ENCODE measurements at regions not wholly inside any gene's neighbourhood (a gene's known extent, or its start where the extent isn't known, plus 50 kb on each side); places are given as distances from the start of the nearest gene placed in this dataset.

DNA sequence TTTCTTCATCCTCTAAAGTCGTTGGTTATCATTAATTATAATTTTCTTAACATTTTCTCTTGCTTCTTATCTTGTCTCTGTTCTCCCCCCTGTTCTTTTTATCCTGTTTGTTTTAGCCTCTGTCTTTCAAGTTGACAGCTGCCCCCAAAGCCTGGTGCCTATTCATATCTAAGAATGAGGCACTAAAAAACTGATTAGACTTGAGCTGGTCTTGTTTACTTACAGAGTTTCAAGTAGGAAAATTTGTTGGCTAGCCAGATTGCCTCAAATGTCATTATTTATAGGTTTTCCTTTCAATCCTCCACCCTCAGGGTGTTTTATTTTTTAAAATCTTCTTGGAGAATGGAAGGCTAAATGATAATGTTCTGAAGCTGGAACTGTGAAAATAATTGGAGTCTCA, 236.0 kb downstream of the UTP18 start:
- H3K27me3 ChIP-seq (ENCODE audit: low read depth, low read length): no peaks in the 10 kb centered on the region
- H3K36me3 ChIP-seq (ENCODE audit: control insufficient read depth in 1 of 2, insufficient read depth in 2 of 2, low read length in 2 of 2): no peaks in the 10 kb centered on the region
- H3K9me3 ChIP-seq (ENCODE audit: control insufficient read depth in 1 of 2, low read length in 2 of 2): no peaks in the 10 kb centered on the region
- no peak overlapping the region for H3K27ac ChIP-seq (ENCODE audit: low read length)
- H3K4me3 ChIP-seq (ENCODE audit: low read depth in 1 of 2, low read length in 2 of 2): no peak overlapping the region
- no peaks in the 10 kb centered on the region for H3K4me1 ChIP-seq (ENCODE audit: control insufficient read depth in 1 of 2, insufficient read depth in 2 of 2, low read length in 2 of 2)

DNA sequence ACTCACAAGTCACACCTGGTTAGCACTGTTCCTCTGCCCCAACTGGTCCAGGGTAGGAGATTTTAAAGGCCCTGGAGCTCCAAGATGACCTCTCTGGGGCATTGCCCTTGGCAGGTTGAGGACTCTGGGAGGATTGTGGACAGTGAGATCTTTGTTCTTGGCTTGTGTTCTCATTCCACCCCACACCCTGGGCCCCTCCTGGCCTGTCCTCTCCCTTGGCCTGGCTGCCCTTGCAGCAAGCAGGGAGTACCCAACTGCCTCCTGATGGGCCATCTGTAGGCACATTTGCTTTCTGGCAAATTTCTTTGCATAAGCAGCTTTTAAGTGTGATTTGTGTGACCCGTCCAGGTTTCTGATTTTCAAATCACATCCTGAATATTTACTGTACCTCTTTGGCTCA, 239.6 kb downstream of the UTP18 start:
- H3K4me3 ChIP-seq (ENCODE audit: low read depth in 1 of 2, low read length in 2 of 2): no peak overlapping the region
- H3K27me3 ChIP-seq (ENCODE audit: low read depth, low read length): no peaks in the 10 kb centered on the region
- H3K9me3 ChIP-seq (ENCODE audit: control insufficient read depth in 1 of 2, low read length in 2 of 2): no peaks in the 10 kb centered on the region
- H3K27ac ChIP-seq (ENCODE audit: low read length): no peak overlapping the region
- no peaks in the 10 kb centered on the region for H3K4me1 ChIP-seq (ENCODE audit: control insufficient read depth in 1 of 2, insufficient read depth in 2 of 2, low read length in 2 of 2)
- no peaks in the 10 kb centered on the region for H3K36me3 ChIP-seq (ENCODE audit: control insufficient read depth in 1 of 2, insufficient read depth in 2 of 2, low read length in 2 of 2)

GRCh38 chr17:51500454-51500853, 240.1 kb downstream of the UTP18 start:
- H3K4me1 ChIP-seq (ENCODE audit: control insufficient read depth in 1 of 2, insufficient read depth in 2 of 2, low read length in 2 of 2): no peaks in the 10 kb centered on the region
- no peak overlapping the region for H3K27ac ChIP-seq (ENCODE audit: low read length)
- H3K27me3 ChIP-seq (ENCODE audit: low read depth, low read length): no peaks in the 10 kb centered on the region
- H3K9me3 ChIP-seq (ENCODE audit: control insufficient read depth in 1 of 2, low read length in 2 of 2): no peaks in the 10 kb centered on the region
- H3K36me3 ChIP-seq (ENCODE audit: control insufficient read depth in 1 of 2, insufficient read depth in 2 of 2, low read length in 2 of 2): no peaks in the 10 kb centered on the region
- H3K4me3 ChIP-seq (ENCODE audit: low read depth in 1 of 2, low read length in 2 of 2): no peak overlapping the region

- Histone ChIP-seq H3K27me3 (ENCODE audit: low read depth, low read length) (no peaks in the 10 kb centered on the region), H3K36me3 (ENCODE audit: control insufficient read depth in 1 of 2, insufficient read depth in 2 of 2, low read length in 2 of 2) (no peaks in the 10 kb centered on the region), H3K27ac (ENCODE audit: low read length) (no peak overlapping the region), H3K4me1 (ENCODE audit: control insufficient read depth in 1 of 2, insufficient read depth in 2 of 2, low read length in 2 of 2) (no peaks in the 10 kb centered on the region), H3K4me3 (ENCODE audit: low read depth in 1 of 2, low read length in 2 of 2) (no peak overlapping the region), H3K9me3 (ENCODE audit: control insufficient read depth in 1 of 2, low read length in 2 of 2) (no peaks in the 10 kb centered on the region)
These were observed 245.1 kb downstream of the UTP18 start for GRCh38 chr17:51505450-51505849.

DNA sequence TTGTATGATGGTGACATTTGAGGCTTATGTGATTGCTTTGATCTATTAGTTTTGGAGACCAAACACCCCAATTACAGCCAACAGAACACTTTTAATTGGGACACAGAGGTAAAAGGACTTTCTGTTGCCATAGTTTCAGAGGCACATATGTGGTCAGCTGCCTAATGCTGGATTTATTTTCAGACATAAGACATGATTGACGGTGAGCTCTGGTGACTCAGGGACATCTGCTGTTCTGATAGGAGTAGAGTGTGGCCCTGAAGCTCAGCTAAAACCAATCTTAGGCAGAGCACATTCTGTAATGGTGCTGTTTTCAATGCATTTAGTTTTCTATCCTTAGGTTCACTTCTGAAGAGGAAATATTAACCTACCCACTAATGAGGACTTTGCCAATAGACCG, 247.1 kb downstream of the UTP18 start:
- Histone ChIP-seq H3K9me3 (ENCODE audit: control insufficient read depth in 1 of 2, low read length in 2 of 2) (no peaks in the 10 kb centered on the region), H3K4me1 (ENCODE audit: control insufficient read depth in 1 of 2, insufficient read depth in 2 of 2, low read length in 2 of 2) (no peaks in the 10 kb centered on the region), H3K36me3 (ENCODE audit: control insufficient read depth in 1 of 2, insufficient read depth in 2 of 2, low read length in 2 of 2) (no peaks in the 10 kb centered on the region), H3K27me3 (ENCODE audit: low read depth, low read length) (no peaks in the 10 kb centered on the region), H3K4me3 (ENCODE audit: low read depth in 1 of 2, low read length in 2 of 2) (no peak overlapping the region), H3K27ac (ENCODE audit: low read length) (no peak overlapping the region)

DNA sequence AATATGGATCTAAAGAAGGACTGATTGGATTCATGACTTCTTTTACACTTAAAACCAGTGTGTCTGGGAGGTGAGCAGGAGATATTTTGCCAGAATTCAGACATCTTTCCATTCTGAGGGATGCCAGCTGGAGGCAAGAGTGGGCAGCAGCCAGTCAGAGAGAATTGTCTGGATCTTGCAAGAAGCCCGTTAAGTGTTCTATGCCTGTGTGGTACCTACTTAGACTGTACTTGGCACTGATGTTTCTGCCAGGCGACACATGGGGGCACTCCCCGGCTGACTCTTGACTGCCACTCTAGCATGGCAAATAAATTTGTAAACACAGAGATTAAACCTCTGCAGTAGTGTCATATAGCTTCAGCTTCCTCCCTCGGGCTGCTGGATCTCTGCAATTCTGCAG, 247.7 kb downstream of the UTP18 start:
- H3K9me3 ChIP-seq (ENCODE audit: control insufficient read depth in 1 of 2, low read length in 2 of 2): no peaks in the 10 kb centered on the region
- H3K36me3 ChIP-seq (ENCODE audit: control insufficient read depth in 1 of 2, insufficient read depth in 2 of 2, low read length in 2 of 2): no peaks in the 10 kb centered on the region
- no peaks in the 10 kb centered on the region for H3K27me3 ChIP-seq (ENCODE audit: low read depth, low read length)

DNA sequence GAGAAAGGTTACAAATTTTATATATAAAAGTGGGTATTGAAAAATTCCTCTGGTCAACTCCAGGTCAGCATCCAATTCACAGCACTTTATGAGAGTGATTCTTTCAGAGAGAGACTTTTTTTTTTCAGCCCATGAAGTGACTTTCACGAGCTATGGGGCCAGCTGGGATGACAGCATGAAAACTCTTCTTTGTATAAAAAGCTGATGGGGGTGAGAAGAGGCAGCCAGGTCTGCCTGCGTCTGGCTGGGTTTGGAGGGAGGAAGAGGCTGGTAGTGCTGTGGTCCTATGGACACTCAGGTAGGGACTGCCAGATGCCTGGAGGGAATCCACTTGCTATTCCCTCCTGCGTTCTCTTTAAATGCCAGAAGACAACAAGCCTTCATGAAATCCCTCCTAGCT, 250.6 kb downstream of the UTP18 start:
- H3K27ac ChIP-seq (ENCODE audit: low read length): no peak overlapping the region
- no peaks in the 10 kb centered on the region for H3K4me1 ChIP-seq (ENCODE audit: control insufficient read depth in 1 of 2, insufficient read depth in 2 of 2, low read length in 2 of 2)
- no peaks in the 10 kb centered on the region for H3K36me3 ChIP-seq (ENCODE audit: control insufficient read depth in 1 of 2, insufficient read depth in 2 of 2, low read length in 2 of 2)
- no peaks in the 10 kb centered on the region for H3K9me3 ChIP-seq (ENCODE audit: control insufficient read depth in 1 of 2, low read length in 2 of 2)
- H3K27me3 ChIP-seq (ENCODE audit: low read depth, low read length): no peaks in the 10 kb centered on the region
- H3K4me3 ChIP-seq (ENCODE audit: low read depth in 1 of 2, low read length in 2 of 2): no peak overlapping the region

More for the DNA sequence above, 247.7 kb downstream of the UTP18 start:
- no peaks in the 10 kb centered on the region for H3K4me1 ChIP-seq (ENCODE audit: control insufficient read depth in 1 of 2, insufficient read depth in 2 of 2, low read length in 2 of 2)
- H3K27ac ChIP-seq (ENCODE audit: low read length): no peak overlapping the region
- no peak overlapping the region for H3K4me3 ChIP-seq (ENCODE audit: low read depth in 1 of 2, low read length in 2 of 2)

DNA sequence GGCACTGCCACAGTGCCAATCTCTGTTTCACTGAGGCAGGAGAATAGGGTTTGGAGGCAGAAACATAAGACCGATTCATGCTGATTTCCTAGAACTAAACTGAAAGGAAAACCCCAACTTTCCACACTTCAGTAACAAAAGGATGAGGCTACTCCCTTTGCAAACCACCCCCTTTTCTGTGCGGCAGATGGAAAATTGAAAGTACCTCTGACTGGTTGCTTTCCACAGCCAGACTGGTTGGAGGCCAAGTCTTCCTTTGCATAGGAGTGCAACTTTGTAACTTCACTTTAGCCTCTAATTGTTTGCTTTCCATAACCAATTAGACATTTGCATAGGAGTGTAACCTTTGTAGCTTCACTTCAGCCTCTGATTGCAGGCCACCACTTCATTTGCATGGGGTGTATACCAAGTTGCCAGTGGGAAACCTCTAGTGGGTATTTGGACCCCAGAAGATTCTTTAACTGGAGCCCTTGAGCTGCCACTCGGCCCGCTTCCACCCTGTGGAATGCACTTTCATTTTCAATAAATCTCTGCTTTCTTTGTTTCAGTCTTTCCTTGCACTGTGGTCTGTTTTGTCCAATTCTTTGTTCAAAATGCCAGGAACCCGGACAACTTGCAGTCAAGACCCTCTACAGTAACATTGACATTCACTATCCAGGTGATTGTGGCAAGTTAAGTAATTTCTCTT, 252.0 kb downstream of the UTP18 start:
- Histone ChIP-seq H3K9me3 (ENCODE audit: control insufficient read depth in 1 of 2, low read length in 2 of 2) (no peaks in the 10 kb centered on the region), H3K4me3 (ENCODE audit: low read depth in 1 of 2, low read length in 2 of 2) (no peak overlapping the region), H3K27ac (ENCODE audit: low read length) (no peak overlapping the region), H3K27me3 (ENCODE audit: low read depth, low read length) (no peaks in the 10 kb centered on the region), H3K4me1 (ENCODE audit: control insufficient read depth in 1 of 2, insufficient read depth in 2 of 2, low read length in 2 of 2) (no peaks in the 10 kb centered on the region), H3K36me3 (ENCODE audit: control insufficient read depth in 1 of 2, insufficient read depth in 2 of 2, low read length in 2 of 2) (no peaks in the 10 kb centered on the region)

DNA sequence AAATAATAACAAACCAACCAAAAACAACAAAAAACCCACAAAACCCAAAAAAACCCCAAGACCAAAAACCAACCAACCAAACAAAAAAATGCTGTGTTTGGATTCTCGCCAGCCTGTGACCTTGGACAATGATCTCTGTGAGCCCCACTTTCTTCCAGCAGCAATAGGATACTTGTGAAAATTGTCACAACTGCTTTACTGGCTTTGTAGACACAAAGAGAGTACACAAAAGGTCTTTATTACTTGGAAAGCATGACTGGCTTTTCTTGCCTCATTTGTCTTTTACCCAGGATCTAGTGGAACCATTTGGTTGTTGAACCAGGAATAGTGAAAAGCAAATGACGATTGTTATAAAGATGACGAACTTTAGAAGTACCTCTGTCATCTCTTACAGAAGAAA, 256.6 kb downstream of the UTP18 start:
- Histone ChIP-seq H3K27ac (ENCODE audit: low read length) (no peak overlapping the region), H3K4me3 (ENCODE audit: low read depth in 1 of 2, low read length in 2 of 2) (no peak overlapping the region), H3K9me3 (ENCODE audit: control insufficient read depth in 1 of 2, low read length in 2 of 2) (no peaks in the 10 kb centered on the region), H3K4me1 (ENCODE audit: control insufficient read depth in 1 of 2, insufficient read depth in 2 of 2, low read length in 2 of 2) (no peaks in the 10 kb centered on the region), H3K27me3 (ENCODE audit: low read depth, low read length) (no peaks in the 10 kb centered on the region), H3K36me3 (ENCODE audit: control insufficient read depth in 1 of 2, insufficient read depth in 2 of 2, low read length in 2 of 2) (no peaks in the 10 kb centered on the region)

- Histone ChIP-seq H3K27ac (ENCODE audit: low read length) (no peak overlapping the region), H3K4me3 (ENCODE audit: low read depth in 1 of 2, low read length in 2 of 2) (no peak overlapping the region), H3K27me3 (ENCODE audit: low read depth, low read length) (no peaks in the 10 kb centered on the region), H3K36me3 (ENCODE audit: control insufficient read depth in 1 of 2, insufficient read depth in 2 of 2, low read length in 2 of 2) (no peaks in the 10 kb centered on the region), H3K9me3 (ENCODE audit: control insufficient read depth in 1 of 2, low read length in 2 of 2) (peaks cover 0 to 8% of the 10 kb centered on the region in 2 donors), H3K4me1 (ENCODE audit: control insufficient read depth in 1 of 2, insufficient read depth in 2 of 2, low read length in 2 of 2) (no peaks in the 10 kb centered on the region)
These were observed 264.2 kb downstream of the UTP18 start for GRCh38 chr17:51524524-51524923.

GRCh38 chr17:51526507-51526906, 266.2 kb downstream of the UTP18 start:
- peaks cover 0 to 8% of the 10 kb centered on the region in 2 donors for H3K9me3 ChIP-seq (ENCODE audit: control insufficient read depth in 1 of 2, low read length in 2 of 2)
- no peaks in the 10 kb centered on the region for H3K36me3 ChIP-seq (ENCODE audit: control insufficient read depth in 1 of 2, insufficient read depth in 2 of 2, low read length in 2 of 2)
- H3K4me1 ChIP-seq (ENCODE audit: control insufficient read depth in 1 of 2, insufficient read depth in 2 of 2, low read length in 2 of 2): no peaks in the 10 kb centered on the region
- no peak overlapping the region for H3K4me3 ChIP-seq (ENCODE audit: low read depth in 1 of 2, low read length in 2 of 2)
- H3K27ac ChIP-seq (ENCODE audit: low read length): no peak overlapping the region
- no peaks in the 10 kb centered on the region for H3K27me3 ChIP-seq (ENCODE audit: low read depth, low read length)

Data from muscle layer of duodenum (tissue), 2 donors.